Adrenal gland (tissue), 5 donors: ENCODE measurements at regions not wholly inside any gene's neighbourhood (a gene's known extent, or its start where the extent isn't known, plus 50 kb on each side); places are given as distances from the start of the nearest gene placed in this dataset.
A peak's percentile ranks its signal among the peaks of the same experiment; 100 is the strongest.

Experiments used
- CTCF ChIP-seq, 6 experiments: fragments of 450-650 bp in 4 of 6; fragments of 200-600 bp in 2 of 6; sonication (generic) in 1 of 6; IDR thresholded peaks; 1 replicate in 5 of 6; 2 replicates in 1 of 6; pipeline versions ENCODE4 v1.5.1 to v1.8.0; 2016 to 2021; ENCODE audit warnings: antibody characterized with exemption in 6 of 6, mild to moderate bottlenecking in 2 of 6, moderate library complexity in 1 of 6
- POLR2A ChIP-seq, 2 donors: fragments of 450-650 bp; IDR thresholded peaks; one replicate each; pipeline ENCODE4 v1.6.1; 2017; ENCODE audit warnings: antibody characterized with exemption in 2 of 2, mild to moderate bottlenecking in 2 of 2, moderate library complexity in 1 of 2
- donor health status: DM: no; HTN: no; CAD: no.

GRCh38 chr2:144332356-144333142, 187.4 kb downstream of the ZEB2 start:
- TF ChIP-seq POLR2A (IDR thresholded peaks at IDR 0.05) (peak; percentile 45 to 83), CTCF (IDR thresholded peaks at IDR 0.05) (no peak)
